ENCODE measurements at regions not wholly inside any gene's neighbourhood (a gene's known extent, or its start where the extent isn't known, plus 50 kb on each side); places are given as distances from the start of the nearest gene placed in this dataset.

- TF ChIP-seq CTCF (IDR thresholded peaks at IDR 0.05) (no peak), POLR2A (IDR thresholded peaks at IDR 0.05) (no peak), POLR2AphosphoS5 (IDR thresholded peaks at IDR 0.05) (no peak)
Measured at GRCh38 chr5:23024470-23024869, 171.3 kb upstream of the CDH12 start.
